Activated CD4-positive, alpha-beta T cell treated with anti-CD3 and anti-CD28 coated beads for 4 hours (primary cell): ENCODE measurements at regions not wholly inside any gene's neighbourhood (a gene's known extent, or its start where the extent isn't known, plus 50 kb on each side); places are given as distances from the start of the nearest gene placed in this dataset.

ENCODE experiments used
- DNase-seq, 2 donors: peaks; one replicate each; pipeline ENCODE4 v3.0.0-alpha.2; 2020

DNA sequence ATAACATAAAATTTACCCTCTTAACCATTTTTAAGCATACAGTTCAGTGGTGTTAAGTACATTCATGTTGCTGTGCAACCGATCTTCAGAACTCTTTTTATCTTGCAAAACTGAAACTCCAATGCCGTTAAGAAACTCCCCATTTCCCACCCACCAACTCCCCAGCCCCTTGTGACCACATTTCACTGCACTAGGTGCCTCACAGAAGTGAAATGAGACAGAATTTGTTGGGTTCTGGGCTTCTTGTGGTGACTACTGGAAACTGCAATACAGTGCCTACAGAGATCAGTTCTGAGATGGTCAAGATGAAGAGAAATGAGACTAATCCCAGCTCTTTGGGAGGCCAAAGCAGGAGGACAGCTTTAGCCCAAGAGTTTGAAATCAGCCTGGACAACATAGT, 202.1 kb upstream of the SLC30A5 start:
- no peak for DNase-seq

DNA sequence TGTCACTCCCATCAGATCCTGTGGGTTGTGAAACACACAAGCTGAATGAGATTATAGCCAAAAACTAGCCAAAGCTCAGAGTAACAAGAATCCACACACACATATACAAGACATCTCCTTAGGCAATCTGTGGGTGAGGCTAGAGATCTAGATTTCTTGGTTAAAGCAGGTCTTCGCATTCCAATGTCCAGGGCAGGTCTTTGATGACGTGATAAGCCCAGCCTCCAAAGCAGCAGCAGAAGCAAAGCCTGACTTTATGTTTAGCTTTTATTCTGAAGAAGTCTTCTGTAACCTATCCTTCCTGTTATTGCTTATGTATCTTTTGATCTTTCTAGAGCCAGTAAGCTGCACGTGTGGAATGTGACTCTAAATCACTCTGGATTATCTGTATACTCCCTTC, 199.1 kb upstream of the SLC30A5 start:
- DNase-seq, result no peak

DNA sequence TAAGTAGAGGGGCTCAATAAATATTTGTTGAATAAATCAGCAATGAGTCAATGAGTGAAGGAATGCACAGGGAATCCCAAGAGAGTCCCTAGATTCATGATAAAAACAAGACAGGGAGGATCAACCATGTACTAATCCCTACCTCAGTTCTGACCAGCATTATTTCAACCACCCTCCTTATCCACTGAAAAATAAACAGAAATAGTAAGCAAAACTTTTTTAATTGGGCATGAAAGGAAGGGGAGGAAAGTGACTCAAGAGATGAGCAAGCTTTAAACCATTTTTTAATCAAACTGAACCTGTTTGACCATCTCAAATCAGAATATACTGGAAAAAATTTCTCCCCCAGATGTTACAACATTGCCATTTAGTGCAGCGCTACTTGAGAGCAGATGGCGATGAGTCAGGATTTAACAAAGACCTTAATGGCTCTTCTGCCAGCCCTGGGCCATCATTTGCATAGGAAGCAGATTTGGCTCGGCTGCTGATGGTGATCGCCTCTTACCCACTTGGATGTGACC, 194.8 kb upstream of the SLC30A5 start:
- no peak for DNase-seq

DNA sequence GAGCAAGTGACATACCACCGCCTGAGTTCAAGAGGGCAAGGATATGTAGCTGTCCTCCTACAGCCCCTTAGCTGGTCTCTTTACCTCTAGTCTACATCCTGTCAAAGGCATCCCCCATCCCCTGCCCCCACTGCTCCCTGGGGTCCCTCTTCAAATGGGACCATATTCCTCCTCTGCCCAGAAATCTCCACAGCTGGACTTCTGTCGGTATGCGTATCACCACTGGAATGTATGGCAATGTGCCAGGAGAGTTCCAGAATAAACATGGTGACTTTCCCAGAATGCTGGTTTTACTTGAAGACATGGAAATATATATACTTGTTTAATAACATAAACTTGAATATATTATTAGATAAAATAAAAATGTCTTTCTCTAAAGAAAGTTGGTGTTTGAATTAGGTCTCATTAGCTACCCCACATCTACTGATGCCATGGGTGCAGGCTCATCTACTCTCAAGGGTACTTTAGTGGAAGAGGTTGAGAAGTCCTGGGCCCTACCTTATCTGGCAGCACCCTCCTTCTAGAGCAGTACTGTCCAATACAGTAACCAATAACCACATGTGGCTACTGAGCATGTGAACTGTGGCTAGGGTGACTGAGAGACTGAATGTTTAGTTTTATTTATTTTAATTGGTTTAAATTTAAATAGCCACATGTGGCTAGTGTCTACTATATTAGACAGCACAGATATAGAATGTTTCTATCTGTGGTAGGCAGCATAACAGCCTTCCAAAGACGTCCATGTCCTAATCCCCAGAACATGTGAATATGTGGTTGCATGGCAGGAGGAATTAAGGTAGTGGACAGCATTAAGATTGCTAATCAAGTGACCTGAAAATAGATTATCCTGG, 181.7 kb upstream of the SLC30A5 start:
- no peak for DNase-seq

DNA sequence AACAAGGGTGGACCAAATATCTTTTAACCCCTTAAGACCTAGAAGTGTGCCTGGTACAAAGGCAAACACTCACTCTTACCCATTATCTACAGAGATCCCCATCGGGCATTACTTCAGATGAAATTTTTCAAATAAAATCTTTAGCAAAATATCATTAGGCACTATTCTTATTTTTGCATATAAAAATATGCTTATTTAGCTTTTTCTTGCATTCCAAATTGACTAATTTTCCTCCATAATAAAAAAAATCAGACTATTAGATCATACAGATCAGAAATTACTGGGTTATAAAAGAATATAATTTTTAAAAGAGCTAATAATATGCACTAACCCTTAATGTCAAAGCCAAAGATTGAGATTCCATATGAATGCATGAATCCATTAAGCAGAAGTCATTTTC, 178.7 kb upstream of the SLC30A5 start:
- no peak for DNase-seq

DNA sequence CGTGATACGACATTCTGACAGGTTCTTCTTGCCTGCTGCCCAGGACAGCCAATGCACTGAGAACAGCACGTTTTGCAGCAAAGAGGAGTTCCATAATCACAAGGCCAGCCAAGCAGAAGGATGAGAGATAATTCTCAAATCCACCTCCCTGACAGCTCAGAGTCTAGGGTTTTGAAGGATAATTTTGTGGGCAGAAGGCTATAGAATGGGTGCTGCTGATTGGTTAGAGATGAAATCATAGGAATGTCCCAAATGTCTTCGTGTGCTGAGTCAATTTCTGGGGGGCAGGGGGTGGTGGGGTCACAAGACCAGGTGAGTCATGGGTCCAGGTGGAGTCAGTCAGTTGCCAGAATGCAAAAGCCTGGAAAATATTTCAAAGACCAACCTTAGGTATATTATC, 175.5 kb upstream of the SLC30A5 start:
- DNase-seq, result no peak

DNA sequence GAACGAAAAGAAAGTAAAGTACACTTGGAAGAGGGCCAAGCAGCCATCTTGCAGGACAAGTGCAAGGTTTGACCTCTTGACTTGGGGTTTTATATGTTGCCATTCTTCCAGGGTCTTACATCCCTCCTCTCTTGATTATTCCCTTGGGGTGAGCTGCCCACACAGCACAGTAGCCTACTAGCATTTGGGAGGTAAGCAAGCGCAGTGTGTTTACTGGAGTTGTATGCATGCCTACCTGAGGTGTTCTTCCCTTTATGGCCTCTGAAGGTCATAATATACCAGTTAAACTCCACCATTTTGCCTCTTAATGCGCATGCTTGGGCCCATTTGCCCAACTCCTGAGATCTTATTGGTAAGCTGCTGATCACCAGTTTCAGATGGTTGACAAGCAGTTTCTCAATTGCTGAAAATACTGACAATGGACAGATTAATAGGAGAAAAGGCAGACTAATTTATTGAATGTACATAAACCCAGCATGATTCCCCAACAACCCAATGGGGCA, 173.8 kb upstream of the SLC30A5 start:
- DNase-seq, result no peak

DNA sequence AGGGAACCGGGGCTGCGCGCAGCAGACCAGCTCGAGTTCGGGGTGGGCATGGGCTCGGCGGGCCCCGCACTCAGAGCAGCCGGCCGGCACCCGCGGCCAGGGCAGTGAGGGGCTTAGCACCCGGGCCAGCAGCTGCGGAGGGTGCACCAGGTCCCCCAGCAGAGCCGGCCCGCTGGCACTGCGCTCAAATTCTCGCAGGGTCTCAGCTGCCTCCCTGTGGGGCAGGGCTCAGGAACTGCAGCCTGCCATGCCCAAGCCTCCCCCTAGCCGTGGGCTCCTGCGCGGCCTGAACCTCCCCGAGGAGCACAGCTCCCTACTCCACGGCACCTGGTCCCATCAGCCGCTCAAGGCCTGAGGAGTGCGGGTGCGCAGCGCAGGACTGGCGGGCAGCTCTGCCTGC, 172.9 kb upstream of the SLC30A5 start:
- DNase-seq, result no peak

DNA sequence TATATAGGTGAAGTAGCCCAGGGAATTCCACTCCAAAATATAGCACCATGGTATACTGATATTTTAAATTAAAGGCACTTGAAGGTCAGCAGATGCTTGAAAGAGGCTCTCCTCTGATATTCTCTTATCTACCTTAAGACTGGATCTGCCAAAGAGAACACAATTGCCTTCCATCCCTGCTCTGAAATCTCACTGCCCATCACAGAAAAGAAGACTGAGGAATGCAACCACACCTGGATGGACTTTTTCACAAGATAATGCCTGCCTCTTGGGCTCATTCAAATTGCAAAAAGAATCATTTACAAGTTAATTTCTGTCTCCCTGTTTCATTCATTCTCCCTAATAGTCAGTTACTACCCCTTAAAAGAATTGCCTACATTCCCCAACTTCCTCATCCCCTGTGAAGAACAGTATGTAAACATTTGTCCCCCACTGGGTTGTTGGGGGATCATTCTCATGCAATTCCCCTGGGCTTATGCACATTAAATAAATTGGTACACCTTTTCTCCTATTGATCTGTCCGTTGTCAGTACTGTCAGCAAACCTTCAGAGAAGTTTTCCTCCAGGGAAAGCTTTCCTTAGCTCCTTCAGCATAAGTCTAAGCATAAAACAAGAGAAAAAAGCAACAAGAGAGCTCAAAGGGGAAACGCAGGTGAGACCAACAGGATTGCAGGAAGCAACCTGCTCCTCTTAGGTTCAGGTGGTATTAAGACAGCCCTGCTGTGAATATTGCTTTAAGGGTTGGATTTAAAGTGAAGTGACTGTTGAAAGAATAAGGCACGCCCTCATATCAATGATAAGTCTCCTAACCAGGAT, 171.4 kb upstream of the SLC30A5 start:
- DNase-seq, result no peak

DNA sequence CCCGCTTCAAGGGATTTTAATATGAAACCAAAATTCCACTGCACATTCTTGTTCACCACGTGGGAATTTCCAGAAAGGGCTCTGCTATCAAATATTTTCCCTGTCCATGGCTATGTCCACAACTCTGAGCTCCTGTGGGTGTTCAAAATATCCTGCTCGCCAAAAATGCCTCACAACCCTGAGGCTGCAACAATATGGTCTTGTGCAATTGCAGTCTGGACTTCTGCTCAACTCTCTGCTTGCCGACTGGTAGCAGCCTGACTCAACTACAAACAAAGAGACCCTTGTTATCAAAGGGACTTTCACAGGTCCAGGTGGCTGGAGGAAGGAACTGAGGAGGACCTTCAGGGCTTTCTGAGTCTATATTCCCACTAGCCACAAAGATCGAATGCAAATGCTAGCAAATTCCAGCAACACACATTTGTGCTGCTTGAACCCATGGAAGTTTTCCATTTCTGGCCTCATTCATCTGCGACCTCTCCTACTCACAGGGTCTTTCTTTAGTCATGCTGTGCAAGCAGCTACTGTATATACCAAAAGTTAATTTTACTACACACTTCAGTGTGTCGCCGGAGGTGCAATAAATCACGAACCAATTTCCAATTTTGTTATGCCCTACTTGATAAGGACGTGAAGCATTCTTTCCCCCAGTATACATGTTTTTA, 169.2 kb upstream of the SLC30A5 start:
- DNase-seq, result no peak

DNA sequence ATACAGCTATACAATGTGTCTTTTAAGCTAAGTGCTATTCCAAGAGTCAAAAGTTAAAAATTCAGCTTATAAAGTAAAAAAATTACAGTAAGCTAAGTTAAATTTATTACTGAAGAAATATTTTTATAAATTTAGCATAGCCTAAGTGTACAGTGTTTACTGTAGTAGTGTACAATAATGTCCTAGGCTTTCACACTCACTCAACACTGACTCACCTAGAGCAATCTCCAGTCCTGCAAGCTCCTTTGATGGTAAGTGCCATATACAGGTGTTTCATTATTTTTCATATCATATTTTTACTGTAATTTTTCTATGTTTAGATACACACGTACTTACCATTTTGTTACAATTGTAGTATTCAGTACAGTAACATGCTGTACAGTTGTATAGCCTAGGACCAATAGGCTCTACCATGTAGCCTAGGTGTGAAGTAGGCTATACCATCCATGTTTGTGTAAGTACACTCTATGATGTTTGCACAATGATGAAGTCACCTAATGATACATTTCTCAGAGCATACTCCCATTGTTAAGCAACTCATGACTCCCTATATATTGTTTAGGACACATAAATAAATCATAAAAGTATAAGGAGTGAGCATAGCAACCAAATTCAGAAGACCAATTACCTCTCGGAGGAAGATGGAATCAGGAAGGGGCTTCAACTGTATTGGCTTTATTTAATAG, 165.1 kb upstream of the SLC30A5 start:
- DNase-seq, result no peak

DNA sequence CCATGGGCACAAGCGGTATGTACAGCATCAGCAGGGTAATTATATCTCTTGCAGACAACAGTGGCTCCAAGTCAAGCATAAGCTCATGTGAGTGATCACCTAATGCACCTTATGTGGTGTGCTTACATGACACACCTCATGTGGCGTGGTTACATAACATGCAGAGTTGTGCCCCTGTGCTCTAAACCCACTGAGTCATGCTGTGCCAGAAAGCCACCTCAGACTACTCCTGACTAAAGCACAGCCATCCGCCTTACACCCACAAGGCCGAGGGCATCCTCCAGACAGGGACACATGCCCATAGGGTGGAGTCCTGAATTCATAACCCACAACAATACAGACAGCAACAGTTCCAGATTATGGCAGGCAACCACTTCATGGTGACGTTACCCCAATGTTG, 163.7 kb upstream of the SLC30A5 start:
- no peak for DNase-seq

DNA sequence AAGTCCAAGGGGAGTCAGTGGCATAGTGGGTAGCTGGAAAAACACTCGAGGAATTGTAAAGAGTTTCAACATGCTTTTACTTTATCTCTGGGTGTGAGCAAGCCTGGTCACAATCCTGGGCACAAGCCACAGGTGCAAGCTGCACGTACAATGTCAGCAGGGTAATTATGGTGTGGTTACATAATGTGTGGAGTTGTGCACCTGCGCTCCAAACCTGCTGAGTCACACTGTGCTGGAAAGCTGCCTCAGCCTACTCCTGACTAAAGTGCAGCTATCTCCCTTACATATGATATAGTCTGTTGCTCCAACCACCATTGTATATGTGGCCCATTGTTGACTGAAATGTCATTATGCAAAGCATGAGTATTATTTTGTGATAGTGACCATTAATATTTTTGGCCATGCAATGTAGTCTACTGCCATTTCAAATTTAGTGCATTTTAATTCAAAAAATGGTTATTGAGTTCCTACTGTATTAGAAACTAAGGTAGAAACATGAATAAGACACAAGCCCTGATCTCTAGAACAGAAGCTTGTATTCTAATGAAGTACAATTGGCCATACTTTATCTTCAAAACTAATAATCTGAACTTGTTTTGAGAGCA, 160.9 kb upstream of the SLC30A5 start:
- DNase-seq, result no peak

DNA sequence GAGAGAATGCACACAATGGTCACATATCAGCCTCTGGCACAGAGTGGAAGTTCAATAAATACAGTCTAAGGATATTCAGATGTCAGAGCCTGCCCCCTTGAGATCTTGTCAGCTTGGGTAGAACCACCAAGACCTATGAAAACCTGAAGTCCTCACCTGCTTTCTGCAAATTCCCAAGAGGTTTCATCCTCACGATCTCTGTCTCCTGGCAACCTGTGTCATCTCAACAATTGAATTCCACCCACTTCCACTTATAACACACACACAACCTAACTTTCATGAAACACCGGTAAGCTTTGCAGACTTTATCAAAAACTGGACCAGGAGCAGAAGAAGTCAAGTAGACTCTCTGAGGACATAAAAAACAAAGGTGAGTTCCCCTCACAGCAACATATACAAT, 151.6 kb upstream of the SLC30A5 start:
- no peak for DNase-seq

DNA sequence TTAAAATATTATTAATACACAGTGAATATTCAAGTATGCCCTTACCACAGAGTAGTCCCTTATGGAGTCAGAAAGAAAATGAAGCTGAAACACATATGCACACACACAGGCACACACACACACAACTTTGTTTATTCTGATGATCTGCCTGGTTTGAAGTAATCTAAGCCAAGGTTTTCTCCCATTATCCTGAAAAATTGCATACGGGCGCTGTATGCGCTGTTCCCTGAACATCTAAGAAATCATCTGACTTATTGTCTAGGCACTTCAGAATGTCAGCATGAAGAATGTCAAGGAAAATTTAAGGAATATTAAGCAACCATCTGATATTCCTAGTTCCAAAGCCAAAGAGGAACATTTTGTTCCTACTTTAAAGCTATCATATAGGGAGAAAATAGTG, 147.1 kb upstream of the SLC30A5 start:
- no peak for DNase-seq

DNA sequence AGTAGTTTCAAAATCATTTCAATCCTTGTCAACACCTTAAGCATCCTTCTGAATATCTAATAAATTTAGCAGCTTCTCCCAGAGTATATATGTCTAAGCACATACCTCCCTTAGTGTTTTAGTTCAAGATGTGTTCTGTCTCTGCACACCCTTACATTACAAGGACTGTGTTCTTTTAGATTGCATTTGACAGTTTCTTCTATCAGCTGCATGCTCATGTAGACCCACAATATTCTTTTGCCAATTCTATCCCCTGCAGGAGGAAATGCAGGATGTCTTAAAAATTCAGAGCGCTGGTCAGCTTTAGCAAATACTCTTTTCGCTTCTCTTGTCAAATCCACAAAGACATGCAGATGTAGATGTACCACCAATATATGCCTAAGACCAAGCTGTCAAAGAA, 145.8 kb upstream of the SLC30A5 start:
- no peak for DNase-seq

DNA sequence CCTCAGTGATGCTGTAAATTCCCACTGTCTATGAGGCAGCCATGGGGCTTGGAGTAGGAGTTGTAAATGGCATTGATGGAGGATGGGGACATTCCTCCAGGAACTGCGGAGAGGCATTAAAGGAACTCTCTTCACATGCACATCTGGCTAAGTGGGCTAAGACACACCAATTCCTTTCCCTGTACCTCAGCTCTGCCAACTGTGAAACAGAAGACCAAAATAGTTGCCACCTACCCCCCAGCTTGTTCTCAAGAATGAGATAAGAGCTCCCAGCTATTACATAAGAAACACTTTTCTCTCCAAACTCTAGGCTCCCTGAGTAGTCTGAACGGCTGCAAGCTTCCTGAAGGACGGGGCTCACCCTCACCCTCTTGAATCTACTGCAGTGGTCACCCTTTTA, 144.6 kb upstream of the SLC30A5 start:
- no peak for DNase-seq

DNA sequence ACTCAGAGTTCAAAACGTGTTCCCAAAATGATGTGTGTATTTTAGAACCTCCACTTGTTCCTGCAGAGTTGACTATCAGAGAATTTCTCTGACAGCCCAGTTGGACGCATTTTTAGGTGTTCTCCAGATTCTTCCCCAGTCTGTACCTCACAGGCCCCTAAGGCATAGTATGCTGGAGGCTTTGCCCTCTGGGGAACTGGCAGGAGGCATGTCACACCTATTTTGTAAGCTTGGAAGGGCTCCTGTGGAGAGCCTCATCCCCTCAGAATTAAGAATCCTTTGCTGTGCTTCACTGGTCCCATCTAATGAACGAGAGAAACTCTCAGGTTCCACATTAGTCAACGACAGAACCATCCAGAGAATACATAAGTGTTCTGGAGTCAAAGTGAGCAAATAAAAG, 144.1 kb upstream of the SLC30A5 start:
- DNase-seq, result no peak

DNA sequence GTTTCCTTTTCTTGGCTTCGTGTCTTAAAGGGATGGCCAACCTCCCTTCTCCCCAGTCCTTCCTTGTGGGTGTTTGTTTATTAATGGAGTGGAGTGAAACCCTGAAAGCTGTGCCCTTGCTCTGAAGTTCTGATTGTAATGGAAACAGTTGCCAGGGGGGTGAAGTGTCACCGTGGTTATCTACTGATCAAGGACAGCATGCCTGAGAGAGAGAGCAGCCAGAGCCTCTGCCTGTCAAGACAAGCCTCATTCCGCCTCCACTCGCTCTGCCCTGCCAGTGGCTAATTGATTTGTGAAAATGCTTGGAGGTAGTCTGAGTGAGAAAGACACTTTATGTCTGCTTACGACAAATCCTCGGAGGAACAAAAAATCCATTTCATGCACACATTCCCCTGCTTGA, 143.7 kb upstream of the SLC30A5 start:
- no peak for DNase-seq

DNA sequence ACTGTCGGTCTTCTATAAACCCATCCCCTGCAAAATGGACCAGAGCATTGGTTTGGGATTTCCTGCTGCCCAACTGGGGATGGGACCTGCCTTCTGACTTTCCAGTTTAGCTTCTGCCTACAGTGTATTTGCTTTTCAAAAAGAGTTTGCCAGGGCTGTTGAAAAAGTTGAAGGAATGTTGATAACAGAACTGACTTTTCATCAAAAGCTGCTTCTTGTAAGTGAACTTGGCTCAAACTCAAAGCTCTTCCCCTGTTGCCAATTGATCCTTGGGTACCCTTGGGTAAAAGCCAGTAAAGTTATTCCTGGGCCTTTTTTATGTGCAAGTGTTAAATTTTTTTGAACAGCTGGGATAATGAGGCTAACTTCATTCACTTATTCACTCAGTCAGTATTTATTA, 142.9 kb upstream of the SLC30A5 start:
- DNase-seq, result no peak

DNA sequence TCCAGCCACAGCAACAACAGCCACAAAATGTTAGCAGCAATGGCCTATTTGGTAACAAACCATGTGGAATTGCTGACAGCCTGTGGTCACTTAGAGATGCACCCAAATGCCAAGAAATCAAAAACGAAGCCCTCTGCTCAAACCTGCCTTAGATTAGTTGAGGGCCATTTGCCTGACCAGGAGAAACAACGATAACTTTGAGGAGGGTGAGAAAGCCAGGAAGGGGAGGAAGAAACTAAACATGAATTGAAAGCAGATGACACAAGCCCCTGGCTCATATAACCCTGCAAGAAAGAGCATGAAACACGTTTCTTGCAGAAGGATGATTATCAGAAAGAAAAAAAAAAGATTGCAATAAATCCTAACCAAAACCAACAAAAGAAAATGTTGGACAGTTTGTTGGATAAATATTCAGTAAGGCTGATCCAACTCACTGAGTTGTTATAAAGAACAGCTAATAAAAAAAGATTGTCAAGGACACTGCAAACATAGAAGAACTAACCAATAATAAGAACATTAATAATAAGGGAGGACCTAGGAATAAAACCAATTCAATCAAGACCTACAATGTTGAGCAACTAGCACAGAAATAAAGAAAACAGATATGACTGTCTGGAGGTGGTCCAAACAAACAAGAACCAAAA, 140.5 kb upstream of the SLC30A5 start:
- DNase-seq, result no peak
